ENCODE measurements at regions not wholly inside any gene's neighbourhood (a gene's known extent, or its start where the extent isn't known, plus 50 kb on each side); places are given as distances from the start of the nearest gene placed in this dataset.

- TF ChIP-seq CREB1 (CRISPR knock-in tag; IDR thresholded peaks at IDR 0.05; ENCODE audit: low read depth) (no peak), REST (IDR thresholded peaks at IDR 0.05; ENCODE audit: unreplicated experiment) (no peak), POLR2AphosphoS5 (IDR thresholded peaks at IDR 0.05; ENCODE audit: low read depth) (no peak)
These were observed 500.4 kb upstream of the POT1 start (continued) for GRCh38 chr7:125430013-125430412.

DNA sequence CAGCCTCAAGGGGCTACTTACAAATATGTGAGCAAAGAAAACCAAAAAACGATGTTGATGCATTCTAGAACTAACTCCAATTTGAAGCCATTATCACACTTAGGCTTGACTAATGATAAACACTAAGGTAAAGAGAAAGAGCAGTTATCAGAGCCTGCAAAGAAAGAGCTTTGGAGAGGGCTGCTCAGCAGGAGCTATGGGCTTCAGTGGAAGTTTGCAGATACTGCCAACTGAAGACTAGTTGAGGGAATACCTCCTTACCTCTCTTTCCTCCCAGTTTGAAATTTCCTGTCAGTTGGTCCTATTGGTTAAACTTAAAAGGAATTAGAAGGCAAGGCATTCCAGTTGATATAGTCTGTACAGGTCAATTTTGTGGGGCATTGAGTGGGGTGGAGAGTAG, 498.1 kb upstream of the POT1 start:
- DNase-seq (ENCODE audit: low spot score): peak; percentile 10
- H3K36me3 Mint-ChIP-seq (ENCODE audit: low read depth): no peaks in the 10 kb centered on the region
- no peak overlapping the region; the same call in 1 of the 2 replicates for H3K27ac Mint-ChIP-seq
- H3K27me3 Mint-ChIP-seq (ENCODE audit: insufficient read depth, low read depth, poor library complexity): no peaks in the 10 kb centered on the region
- no peaks in the 10 kb centered on the region for H3K36me3 ChIP-seq (ENCODE audit: insufficient read depth)
- no peaks in the 10 kb centered on the region for H3K4me1 ChIP-seq (ENCODE audit: insufficient read depth)
- no peak overlapping the region for H3K4me3 ChIP-seq
- H4K20me1 ChIP-seq (replicated peaks; ENCODE audit: insufficient read depth): no peaks in the 10 kb centered on the region
- no peak overlapping the region for H3K4me3 Mint-ChIP-seq
- H3K4me2 ChIP-seq: no peak overlapping the region
- H3K79me2 ChIP-seq (replicated peaks; ENCODE audit: insufficient read depth): no peaks in the 10 kb centered on the region
- no peaks in the 10 kb centered on the region for H3K9me2 ChIP-seq (ENCODE audit: insufficient read depth)
- H3K9me3 Mint-ChIP-seq: no peaks in the 10 kb centered on the region
- H3K4me1 Mint-ChIP-seq: peaks cover 7% of the 10 kb centered on the region
- no peaks in the 10 kb centered on the region for H3F3A ChIP-seq (replicated peaks; ENCODE audit: low read depth)
- H2AFZ ChIP-seq: 0 out of 2 replicates have a peak overlapping the region, but pooled peaks have one; percentile 3
- no peaks in the 10 kb centered on the region for H3K27me3 ChIP-seq (ENCODE audit: insufficient read depth)
- no peak overlapping the region for H3K27ac ChIP-seq (ENCODE audit: low read depth)
- ATAC-seq: peak; percentile 47
- no peak for TF ChIP-seq ETS1 (IDR thresholded peaks at IDR 0.05)
- no peak for TF ChIP-seq EZH2 (IDR thresholded peaks at IDR 0.05; ENCODE audit: low read depth, unreplicated experiment)
- TF ChIP-seq CREB1 (CRISPR knock-in tag; IDR thresholded peaks at IDR 0.05; ENCODE audit: low read depth): no peak
- TF ChIP-seq JUNB (IDR thresholded peaks at IDR 0.05; ENCODE audit: unreplicated experiment): no peak
- no peak for TF ChIP-seq ZNF331 (CRISPR knock-in tag; IDR thresholded peaks at IDR 0.05; ENCODE audit: low read depth)
- TF ChIP-seq, protein P1, sequence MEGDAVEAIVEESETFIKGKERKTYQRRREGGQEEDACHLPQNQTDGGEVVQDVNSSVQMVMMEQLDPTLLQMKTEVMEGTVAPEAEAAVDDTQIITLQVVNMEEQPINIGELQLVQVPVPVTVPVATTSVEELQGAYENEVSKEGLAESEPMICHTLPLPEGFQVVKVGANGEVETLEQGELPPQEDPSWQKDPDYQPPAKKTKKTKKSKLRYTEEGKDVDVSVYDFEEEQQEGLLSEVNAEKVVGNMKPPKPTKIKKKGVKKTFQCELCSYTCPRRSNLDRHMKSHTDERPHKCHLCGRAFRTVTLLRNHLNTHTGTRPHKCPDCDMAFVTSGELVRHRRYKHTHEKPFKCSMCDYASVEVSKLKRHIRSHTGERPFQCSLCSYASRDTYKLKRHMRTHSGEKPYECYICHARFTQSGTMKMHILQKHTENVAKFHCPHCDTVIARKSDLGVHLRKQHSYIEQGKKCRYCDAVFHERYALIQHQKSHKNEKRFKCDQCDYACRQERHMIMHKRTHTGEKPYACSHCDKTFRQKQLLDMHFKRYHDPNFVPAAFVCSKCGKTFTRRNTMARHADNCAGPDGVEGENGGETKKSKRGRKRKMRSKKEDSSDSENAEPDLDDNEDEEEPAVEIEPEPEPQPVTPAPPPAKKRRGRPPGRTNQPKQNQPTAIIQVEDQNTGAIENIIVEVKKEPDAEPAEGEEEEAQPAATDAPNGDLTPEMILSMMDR (conservative IDR thresholded peaks at IDR 0.05; ENCODE audit: low read depth in 2 of 2): no peak
- no peak for TF ChIP-seq ZNF114 (CRISPR knock-in tag; IDR thresholded peaks at IDR 0.05)
- TF ChIP-seq REST (IDR thresholded peaks at IDR 0.05; ENCODE audit: unreplicated experiment): no peak
- TF ChIP-seq STAT1 (IDR thresholded peaks at IDR 0.05; ENCODE audit: unreplicated experiment): no peak

Measured in GM23338 (cell line).